K562 (cell line): ENCODE measurements at regions not wholly inside any gene's neighbourhood (a gene's known extent, or its start where the extent isn't known, plus 50 kb on each side); places are given as distances from the start of the nearest gene placed in this dataset.

Experiments used
- NFE2L1 ChIP-seq: fragments of 450-650 bp; IDR thresholded peaks from 2 replicates; pipeline ENCODE4 v1.6.1; 2016; ENCODE audit warnings: missing genetic modification characterization, low read depth, mild to moderate bottlenecking, missing compliant biosample characterization, moderate library complexity, borderline replicate concordance
- PHF8 ChIP-seq: fragments of 200-600 bp; sonication (generic); IDR thresholded peaks from 2 replicates; pipeline ENCODE4 v1.6.1; 2012; ENCODE audit warnings: mixed run types, mild to moderate bottlenecking, inconsistent platforms, low read length, moderate library complexity, borderline replicate concordance
- SRSF1 ChIP-seq: fragments of 200-400 bp; formaldehyde crosslinking; IDR thresholded peaks from 2 replicates; pipeline ENCODE4 v1.6.1; 2017; ENCODE audit warnings: mild to moderate bottlenecking, low read depth, low read length, moderate library complexity
- ZBTB40 ChIP-seq, 2 experiments: fragments of 450-650 bp in 1 of 2; sonication (generic) in 1 of 2; formaldehyde crosslinking in 1 of 2; IDR thresholded peaks; 2 replicates each; pipeline versions ENCODE4 v1.7.1 to v1.9.0; 2016 to 2022; ENCODE audit warnings: inconsistent platforms in 1 of 2, mild to moderate bottlenecking in 1 of 2, missing genetic modification reagents in 1 of 2
- ZNF174 ChIP-seq: fragments of 250-450 bp; sonication (Bioruptor Pico); IDR thresholded peaks from 2 replicates; pipeline ENCODE4 v1.4.0; 2020; ENCODE audit warnings: mild to moderate bottlenecking

DNA sequence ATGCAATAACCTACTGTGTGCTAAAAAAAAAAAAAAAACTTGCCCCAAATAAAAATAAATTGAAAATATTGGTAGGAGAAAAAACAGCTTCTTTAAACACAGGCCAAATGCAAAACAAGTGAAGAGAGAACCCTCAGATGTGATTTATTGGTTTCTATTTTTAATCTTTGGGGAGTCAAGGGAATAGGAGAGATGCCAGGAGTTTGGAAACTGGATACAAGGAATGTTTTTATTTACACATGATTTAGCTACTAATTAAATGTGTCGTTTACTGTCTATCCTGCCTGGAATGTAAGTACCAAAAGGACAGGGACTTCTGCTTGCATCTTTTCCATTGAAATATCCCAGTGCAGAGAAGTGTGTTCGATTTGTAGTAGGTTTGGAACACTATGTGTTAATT is 810.7 kb downstream of the MAFB start (continued):
- TF ChIP-seq ZBTB40 (IDR thresholded peaks at IDR 0.05) (no peak), ZBTB40 (CRISPR knock-in tag; IDR thresholded peaks at IDR 0.05) (no peak), NFE2L1 (no peak), SRSF1 (no peak), ZNF174 (CRISPR knock-in tag) (no peak), PHF8 (no peak)
- TF ChIP-seq, all 486 proteins: peak for 0
